ELF-1 (cell line): ENCODE measurements at regions not wholly inside any gene's neighbourhood (a gene's known extent, or its start where the extent isn't known, plus 50 kb on each side); places are given as distances from the start of the nearest gene placed in this dataset.

Experiments
- DNase-seq: peaks from one replicate; pipeline ENCODE4 v3.0.0-alpha.2; 2016; ENCODE audit warnings: low read depth, low spot score

DNA sequence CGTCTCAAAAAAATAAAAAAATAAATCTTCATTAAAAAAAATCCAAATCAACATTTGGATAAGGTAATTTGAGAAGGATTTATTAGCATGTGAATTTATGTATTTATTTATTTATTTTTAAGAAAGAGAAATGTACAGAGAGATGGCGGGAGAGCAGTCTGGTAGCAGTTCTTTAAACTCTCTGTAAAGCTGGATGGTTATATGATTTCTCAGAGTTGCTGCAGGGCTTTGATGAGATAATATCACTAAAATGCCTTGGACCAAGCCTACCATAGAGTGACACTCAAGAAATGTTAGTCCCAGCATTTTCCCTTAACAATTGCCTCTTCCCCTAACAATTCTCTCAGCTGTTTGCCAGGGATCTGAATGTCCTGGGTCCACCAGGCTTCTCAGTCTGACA lies 103.4 kb upstream of the LNX1 start:
- no peak for DNase-seq

GRCh38 chr4:53693909-53694308 lies 102.6 kb upstream of the LNX1 start:
- DNase-seq = no peak

GRCh38 chr4:53693408-53693807 lies 102.1 kb upstream of the LNX1 start:
- DNase-seq = no peak

DNA sequence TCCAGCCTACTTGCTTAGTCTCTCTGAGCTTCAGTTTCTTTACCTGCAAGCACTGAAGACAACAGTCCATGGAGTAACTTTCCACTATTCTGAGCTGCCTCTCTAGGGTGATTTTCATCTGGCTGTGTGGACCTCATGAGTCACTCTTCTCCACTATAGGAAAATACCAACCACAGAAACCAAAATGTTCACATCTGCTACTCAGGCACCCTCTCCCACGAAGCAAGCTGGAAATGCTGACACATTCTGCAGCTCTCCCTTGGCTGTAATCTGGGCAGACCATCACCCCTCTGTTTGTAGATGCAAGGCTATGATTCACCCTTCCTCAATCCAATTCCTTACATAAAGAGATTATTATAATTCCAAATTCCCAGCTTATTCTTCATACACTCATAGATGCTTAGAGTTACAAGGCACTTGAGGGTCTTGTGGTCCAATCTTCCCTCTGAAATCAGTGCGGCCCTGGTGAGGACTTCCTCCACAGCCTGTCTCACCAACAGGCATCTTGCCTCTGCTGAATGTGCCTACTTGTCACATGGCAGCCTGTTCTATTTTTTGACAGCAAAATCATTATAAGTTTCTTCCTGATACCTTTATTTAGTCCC lies 97.0 kb upstream of the LNX1 start:
- no peak for DNase-seq

DNA sequence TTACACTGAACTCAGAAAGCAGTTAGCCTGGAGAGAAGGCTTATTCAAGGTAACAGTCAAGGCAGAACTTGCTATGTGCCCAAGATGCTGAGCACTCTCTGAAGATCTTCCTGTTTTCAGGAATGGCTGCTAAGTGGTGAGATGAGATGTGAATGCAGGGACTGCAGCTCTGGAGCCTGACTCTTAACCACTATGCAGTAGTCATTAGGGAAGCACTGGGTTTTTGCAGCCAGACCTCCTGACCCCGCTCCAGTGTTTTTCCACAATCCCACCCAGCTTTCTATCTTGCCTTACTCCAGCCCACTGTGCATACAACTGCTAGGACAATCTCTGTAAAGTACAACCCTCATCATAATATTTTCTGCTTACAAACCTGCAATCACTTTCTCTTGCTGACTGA lies 95.2 kb upstream of the LNX1 start:
- no peak for DNase-seq

DNA sequence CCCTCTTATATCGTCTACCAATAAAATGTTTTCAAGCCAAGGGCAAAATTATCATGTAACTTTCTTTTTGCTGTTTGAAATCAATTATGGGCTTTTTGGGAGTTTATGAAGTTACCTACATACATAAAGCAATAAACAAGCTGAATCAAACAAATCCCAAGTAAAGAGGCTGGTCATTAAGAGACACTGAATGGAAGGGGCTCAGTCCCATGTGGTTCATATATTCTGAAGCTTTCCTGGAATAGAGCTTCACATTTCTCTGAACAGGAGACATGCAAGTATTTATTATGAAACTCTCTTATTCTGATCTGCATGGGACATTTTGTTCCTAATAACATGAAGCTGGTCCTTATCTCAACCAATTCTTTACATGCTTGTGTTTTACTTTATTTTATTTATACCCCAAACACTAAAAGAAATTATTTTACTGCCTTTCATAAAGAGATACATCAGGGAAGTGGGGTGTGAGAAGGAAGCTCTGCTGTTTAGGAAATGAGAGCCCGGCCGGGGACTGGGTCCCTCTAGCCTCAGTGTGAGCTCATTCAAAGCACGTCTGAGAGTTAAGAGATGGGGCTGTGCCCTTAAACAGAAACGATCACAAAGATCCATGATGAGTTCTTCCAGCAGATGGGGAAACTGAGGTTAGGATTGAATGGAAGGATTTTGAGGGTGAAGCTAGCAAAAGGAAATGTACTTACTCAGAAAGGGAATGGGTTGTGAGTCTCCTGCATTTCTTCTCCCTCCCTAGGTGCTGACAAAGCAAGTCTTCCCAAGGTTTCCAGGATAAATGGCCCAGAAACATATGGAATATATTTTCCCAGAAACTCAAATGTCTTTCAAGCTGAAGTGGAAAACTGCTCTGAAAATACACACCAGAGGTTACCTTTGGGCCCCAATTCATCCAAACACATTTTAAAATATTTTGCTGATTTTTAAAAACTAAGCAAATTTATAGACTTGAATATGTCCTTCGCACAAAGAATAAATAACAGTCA lies 93.1 kb upstream of the LNX1 start:
- DNase-seq = no peak

- DNase-seq = no peak
These were observed 91.6 kb upstream of the LNX1 start for GRCh38 chr4:53682908-53683307.

DNA sequence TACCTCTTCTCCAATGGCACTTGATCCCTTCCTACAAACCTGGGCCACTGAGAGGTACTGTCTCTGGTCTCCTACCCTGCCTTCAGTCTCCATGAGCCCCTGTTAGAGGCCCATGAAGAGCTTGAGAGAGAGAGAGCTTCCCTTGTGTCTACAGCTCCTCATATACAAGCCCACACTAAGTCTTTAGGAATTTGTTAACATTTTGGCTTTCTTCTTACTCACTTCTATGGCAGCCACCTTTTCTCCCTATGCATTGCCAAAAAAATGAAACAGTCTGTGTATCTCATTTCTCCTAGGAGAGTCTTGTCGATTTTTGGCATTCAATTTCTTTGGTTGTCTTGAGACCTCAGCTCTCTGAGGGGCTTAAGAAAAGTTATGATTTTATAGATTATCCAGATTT lies 90.9 kb upstream of the LNX1 start:
- DNase-seq = no peak

DNA sequence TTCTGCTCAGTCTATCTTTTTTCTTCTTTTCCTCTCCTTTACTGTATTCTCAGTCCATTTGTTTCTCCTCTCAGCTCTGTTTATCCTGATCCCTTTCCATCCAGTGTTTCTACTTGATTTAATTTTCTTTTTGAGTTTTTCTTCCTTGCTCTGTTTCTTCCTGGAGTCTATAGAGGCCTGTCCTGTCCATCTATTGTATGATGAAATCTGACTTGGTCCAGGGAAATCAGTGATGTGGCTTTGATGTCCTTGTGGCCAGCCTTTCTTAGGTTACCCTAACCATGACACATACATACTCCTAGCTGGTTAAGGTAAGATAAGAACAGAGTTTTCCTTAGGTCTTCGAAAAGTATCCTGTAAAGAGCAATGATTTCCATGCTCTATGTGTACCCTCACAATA lies 89.3 kb upstream of the LNX1 start:
- no peak for DNase-seq

DNA sequence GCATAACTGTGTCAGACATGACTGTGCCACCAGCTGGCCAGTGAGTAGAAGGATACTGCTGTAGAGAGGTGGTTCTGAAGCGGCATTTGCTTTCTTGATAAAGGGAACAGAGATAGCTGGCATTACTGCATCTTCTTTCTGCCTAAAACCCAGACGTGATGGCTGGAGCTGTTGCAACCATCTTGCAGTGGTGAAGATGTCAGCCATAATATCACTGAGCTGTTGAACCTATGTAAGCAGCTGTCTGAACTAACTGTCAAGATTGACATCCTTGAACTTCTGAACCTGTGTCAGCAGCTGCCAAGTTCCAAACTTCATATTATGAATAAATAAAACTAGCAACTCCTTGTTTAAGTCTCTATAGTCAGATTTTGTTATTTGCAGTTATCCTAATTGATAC lies 88.9 kb upstream of the LNX1 start:
- no peak for DNase-seq

DNA sequence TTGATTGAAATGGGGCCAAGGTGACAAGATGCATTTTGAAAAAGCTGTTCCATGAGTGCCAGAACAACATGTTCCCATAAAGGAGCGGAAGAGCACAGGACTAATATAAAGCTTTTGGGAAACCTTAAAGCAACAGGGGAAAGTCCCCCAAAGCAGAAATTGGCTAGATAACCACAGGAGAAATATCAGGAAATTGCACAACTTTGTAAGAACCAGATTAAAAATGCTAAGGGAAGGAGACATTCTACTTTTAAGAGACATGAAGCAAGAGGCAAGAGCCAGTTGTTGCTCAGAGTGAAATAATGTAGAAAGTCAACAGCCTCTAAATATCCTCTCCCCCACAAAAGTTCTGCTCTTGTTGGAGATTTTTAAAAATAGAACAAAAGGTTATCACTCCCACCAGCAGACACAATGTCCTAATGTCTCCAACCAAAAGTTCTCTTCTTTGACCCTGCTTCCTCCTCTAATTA lies 85.2 kb upstream of the LNX1 start:
- no peak for DNase-seq

- DNase-seq = no peak
These were observed 83.6 kb upstream of the LNX1 start for GRCh38 chr4:53674903-53675302.

DNA sequence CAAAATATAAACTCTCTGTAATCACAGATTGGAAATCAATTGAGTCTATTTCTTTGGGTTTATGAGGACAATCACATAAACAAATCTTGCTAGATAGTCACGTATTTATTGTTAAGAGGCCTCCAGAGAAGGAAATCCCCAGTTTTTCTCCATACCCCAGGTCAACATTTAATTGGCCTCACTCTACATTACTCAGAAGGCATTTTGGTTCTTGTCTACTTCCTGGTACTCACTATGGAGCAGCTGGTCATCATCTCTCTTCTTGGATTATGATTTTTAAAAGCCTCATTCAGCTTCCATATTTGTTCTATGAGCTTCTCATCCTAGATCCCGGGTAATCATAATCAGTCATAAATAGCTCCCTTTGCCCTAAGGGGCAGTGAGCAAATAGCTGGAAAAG lies 81.6 kb upstream of the LNX1 start:
- DNase-seq = no peak

DNA sequence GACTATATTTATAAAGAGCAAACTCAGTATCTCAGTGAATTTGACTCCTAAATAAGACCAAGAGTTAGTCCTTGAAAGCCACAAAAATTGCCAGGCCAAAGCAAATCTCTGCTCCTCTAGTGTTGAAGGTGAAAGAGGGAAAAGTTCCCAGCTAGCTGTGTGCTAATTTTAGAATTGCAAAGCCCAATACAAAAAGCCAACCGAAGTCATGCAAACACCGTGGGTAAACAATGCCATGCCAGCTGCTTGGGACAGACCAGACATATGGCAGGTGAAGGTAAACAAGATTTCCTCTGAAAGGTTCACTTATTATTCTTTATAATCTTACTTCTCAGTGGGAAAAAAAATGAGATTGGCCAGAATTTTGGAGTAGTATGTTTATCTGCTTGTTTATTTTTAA lies 80.5 kb upstream of the LNX1 start:
- DNase-seq = no peak

- DNase-seq = no peak
These were observed 68.5 kb upstream of the LNX1 start for GRCh38 chr4:53659737-53660136.

DNA sequence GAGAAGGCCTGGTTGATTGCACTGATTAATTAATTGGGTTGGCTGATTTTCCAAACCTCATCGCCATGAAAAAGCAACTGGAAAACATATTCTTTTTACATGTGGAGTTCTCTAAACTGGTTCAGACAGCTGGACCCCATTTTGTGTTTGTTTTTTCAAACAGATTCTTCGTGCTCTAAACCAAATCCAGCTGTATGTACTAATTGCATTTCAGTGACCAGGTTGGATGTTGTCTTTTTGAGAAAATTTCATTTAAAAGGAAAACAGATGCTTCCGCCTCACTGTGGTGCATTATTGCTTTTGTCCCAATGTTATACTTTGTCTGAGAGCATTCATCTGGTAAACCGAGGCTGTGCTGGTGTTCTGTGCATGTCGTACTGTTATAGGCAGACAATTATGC lies 67.8 kb upstream of the LNX1 start:
- DNase-seq = no peak

DNA sequence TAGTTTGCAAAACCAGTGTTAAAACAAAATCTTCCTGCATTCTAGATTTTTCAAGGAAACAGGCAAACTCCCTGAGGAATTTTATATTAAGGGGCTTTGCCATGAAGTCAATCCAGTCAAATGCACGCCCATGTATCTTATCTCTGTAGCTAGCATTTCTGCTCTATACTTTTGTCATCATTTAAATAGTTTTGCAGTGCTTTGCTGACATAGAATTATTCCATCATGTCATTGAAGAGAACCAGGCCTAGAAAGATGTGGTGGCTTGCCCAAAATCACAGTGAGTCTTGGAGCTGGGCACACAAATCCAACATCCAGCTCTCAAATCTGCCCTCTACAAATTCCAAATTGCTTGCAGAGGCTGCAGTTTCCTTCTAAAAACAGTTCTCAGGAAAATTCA lies 66.7 kb upstream of the LNX1 start:
- no peak for DNase-seq

- no peak for DNase-seq
These were observed 65.2 kb upstream of the LNX1 start for GRCh38 chr4:53656421-53656981.

- no peak for DNase-seq
These were observed 63.0 kb upstream of the LNX1 start for GRCh38 chr4:53654300-53654758.

DNA sequence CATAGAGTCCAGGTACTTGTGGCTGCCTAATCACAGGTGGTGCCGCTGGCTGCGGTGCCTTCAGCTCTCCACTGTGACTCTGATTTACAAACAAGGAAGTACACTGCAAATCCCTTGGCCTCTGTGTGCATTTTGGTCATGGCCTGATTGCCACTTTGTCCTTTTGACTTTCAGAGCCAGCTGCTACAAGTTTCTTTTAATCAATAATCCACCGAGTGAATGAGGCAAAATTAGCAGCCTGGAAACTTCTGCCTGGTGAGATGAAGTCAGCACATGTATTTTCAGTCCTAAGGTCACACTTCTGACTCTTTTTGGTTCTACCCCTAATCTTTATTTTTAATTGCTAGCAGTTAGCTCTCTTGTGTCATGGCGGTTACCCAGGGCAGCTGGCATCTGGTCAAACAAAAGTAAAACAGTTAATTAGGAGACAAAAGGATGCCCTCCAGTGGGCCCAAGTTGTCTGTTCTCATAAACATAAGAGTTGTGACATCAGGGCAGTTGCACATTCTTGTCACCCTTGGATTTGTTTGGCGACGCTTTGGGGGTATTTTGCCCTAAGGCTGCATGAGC lies 62.3 kb upstream of the LNX1 start:
- DNase-seq = no peak

DNA sequence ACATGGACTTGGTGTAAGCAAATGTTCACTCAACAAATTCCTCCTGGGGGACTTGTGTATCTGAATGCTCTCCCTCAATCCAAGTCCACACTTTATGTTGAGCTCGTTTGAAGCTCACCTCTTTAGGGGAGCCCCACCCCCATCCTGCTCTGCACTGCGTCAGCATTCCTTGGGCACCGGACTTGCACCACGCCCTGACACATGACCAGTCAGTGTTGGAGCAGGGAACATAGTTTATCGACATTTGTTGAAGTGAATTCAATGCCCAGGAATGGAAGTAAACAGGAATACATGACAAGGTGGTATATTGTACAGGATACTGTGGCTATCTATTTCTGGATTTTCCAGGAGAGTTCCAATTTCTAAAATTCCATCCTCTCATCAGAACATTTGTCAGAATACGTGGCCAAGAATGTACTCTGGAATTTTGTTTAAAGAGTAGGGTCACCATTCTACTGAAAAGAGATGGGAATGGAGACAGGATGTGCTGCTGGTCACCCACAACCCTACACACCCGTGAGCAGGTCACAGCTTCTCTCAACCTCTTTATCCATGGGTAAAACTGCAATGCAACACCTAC lies 60.0 kb upstream of the LNX1 start:
- no peak for DNase-seq

- no peak for DNase-seq
These were observed 58.1 kb upstream of the LNX1 start for GRCh38 chr4:53649357-53649756.
